MG63 (cell line): ENCODE measurements at regions not wholly inside any gene's neighbourhood (a gene's known extent, or its start where the extent isn't known, plus 50 kb on each side); places are given as distances from the start of the nearest gene placed in this dataset.
"Not testable (repeated sequence)": the region's sequence is repeated elsewhere in the genome, so short reads cannot be mapped to it uniquely, and the experiment has no call there.

Source experiments
- DNase-seq: peaks from one replicate; pipeline ENCODE4 v3.0.0-alpha.2; 2020
- H3K27me3 ChIP-seq: fragments of 250-450 bp; sonication (Bioruptor Pico); 2 replicates; pipeline ENCODE4 v1.5.1; 2020; ENCODE audit warnings: mild to moderate bottlenecking, moderate library complexity
- H3K36me3 ChIP-seq: fragments of 250-450 bp; sonication (Bioruptor Pico); 2 replicates; pipeline ENCODE4 v1.5.1; 2020; ENCODE audit warnings: mild to moderate bottlenecking, moderate library complexity
- H3K4me3 ChIP-seq: fragments of 250-450 bp; sonication (Bioruptor Pico); 2 replicates; pipeline ENCODE4 v1.5.1; 2020; ENCODE audit warnings: mild to moderate bottlenecking, moderate library complexity
- H3K9me3 ChIP-seq: fragments of 250-450 bp; sonication (Bioruptor Pico); 2 replicates; pipeline ENCODE4 v1.5.1; 2020; ENCODE audit warnings: mild to moderate bottlenecking, moderate library complexity

DNA sequence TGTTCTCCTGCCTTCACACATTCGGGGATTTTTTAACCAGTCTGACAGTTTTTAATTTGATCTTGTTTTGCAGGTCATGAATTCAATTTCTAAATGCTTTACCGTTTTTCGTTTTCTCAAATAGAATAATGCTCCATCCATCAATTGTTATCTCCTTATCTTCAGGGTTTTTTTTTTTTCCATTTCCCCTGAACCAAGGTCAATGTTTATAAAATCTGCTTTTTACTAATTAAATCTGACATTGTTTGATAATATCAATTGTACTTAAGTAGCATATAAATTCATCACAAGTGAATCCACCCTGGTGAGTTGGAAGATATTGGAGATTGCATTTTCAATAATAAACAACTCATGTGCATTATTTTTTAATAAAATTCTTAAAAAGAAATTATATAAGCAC, 2004.6 kb upstream of the WWC1 start:
- H3K9me3 ChIP-seq: no peaks in the 10 kb centered on the region
- no peak for DNase-seq
- no peaks in the 10 kb centered on the region for H3K36me3 ChIP-seq
- no peak overlapping the region for H3K4me3 ChIP-seq
- H3K27me3 ChIP-seq: no peaks in the 10 kb centered on the region

GRCh38 chr5:166287866-166288265, 2003.6 kb upstream of the WWC1 start:
- DNase-seq: no peak
- H3K36me3 ChIP-seq: no peaks in the 10 kb centered on the region

GRCh38 chr5:166291800-166292199, 1999.6 kb upstream of the WWC1 start:
- H3K27me3 ChIP-seq, H3K36me3 ChIP-seq, DNase-seq, H3K4me3 ChIP-seq, H3K9me3 ChIP-seq: not testable (repeated sequence)

More at GRCh38 chr5:166287866-166288265, 2003.6 kb upstream of the WWC1 start:
- H3K9me3 ChIP-seq: no peaks in the 10 kb centered on the region
- no peaks in the 10 kb centered on the region for H3K27me3 ChIP-seq
- no peak overlapping the region for H3K4me3 ChIP-seq

GRCh38 chr5:166293892-166294291, 1997.6 kb upstream of the WWC1 start:
- Histone ChIP-seq H3K36me3 (no peaks in the 10 kb centered on the region), H3K4me3 (no peak overlapping the region), H3K27me3 (no peaks in the 10 kb centered on the region), H3K9me3 (no peaks in the 10 kb centered on the region)
- DNase-seq: no peak

DNA sequence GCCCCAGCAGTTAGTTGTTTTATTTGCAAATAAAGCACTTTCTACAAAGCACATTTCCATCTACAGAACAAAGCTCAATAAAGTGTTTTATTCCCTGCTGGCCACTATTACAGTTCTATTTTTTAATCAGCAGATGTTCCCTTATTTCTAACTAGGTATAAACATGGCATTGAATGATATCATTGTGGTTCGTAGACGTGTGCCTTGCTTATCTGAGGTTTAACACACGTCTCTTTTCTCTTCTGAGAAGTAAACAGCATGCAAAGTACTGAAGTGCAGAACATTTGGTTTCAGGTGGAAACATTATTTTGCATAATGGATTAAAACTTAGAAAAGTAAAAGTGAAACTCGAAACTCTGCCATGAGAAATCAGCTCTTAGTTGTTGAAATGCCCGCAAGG, 1989.3 kb upstream of the WWC1 start:
- Histone ChIP-seq H3K4me3 (no peak overlapping the region), H3K9me3 (peaks cover 3% of the 10 kb centered on the region; the same call in 1 of the 2 replicates), H3K36me3 (no peaks in the 10 kb centered on the region), H3K27me3 (no peaks in the 10 kb centered on the region)
- no peak for DNase-seq

DNA sequence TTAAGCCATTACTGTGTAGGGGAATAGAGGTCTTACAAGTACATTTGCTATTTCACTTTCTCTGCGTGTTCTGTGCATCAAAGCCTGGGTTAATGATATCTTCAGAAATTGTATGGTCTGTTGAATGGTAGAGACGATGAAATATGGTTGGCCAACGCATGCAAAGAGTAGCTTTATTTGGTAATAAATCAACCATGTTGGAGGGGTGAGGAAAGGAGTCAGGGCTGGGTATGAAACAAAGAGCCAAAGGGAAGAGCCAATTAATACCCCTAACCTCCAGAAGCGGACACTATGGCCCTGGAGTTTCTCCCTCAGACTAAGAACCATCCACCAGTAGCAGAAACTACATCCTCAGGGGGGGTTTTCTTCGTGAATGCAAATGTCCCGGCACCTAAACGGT, 1974.0 kb upstream of the WWC1 start:
- Histone ChIP-seq H3K36me3 (no peaks in the 10 kb centered on the region), H3K9me3 (no peaks in the 10 kb centered on the region), H3K27me3 (no peaks in the 10 kb centered on the region), H3K4me3 (no peak overlapping the region)
- DNase-seq: no peak

GRCh38 chr5:166320920-166321480, 1970.4 kb upstream of the WWC1 start:
- Histone ChIP-seq H3K9me3 (no peaks in the 10 kb centered on the region), H3K36me3 (no peaks in the 10 kb centered on the region), H3K27me3 (no peaks in the 10 kb centered on the region), H3K4me3 (no peak overlapping the region)
- DNase-seq: no peak

DNA sequence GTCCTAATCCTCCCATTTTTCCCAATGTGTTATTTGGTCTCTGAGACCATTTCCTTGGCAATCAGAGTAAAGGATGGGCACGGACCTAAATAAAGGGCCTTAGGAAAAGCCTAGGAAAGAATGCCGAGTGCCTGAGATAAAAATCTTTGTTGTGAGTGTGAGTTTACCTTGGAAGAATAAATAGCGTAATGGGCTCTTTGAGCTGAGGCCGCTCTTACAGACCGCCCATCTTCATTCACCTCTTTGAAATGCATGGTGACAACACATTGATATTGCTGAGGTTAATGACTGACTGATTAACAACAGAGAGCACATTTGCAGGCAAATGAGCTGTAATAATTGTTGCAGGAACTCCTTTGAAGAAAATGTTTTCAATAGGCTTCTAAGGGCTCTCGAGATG, 1967.1 kb upstream of the WWC1 start:
- DNase-seq: no peak
- no peak overlapping the region for H3K4me3 ChIP-seq
- no peaks in the 10 kb centered on the region for H3K36me3 ChIP-seq
- H3K9me3 ChIP-seq: no peaks in the 10 kb centered on the region
- H3K27me3 ChIP-seq: no peaks in the 10 kb centered on the region

DNA sequence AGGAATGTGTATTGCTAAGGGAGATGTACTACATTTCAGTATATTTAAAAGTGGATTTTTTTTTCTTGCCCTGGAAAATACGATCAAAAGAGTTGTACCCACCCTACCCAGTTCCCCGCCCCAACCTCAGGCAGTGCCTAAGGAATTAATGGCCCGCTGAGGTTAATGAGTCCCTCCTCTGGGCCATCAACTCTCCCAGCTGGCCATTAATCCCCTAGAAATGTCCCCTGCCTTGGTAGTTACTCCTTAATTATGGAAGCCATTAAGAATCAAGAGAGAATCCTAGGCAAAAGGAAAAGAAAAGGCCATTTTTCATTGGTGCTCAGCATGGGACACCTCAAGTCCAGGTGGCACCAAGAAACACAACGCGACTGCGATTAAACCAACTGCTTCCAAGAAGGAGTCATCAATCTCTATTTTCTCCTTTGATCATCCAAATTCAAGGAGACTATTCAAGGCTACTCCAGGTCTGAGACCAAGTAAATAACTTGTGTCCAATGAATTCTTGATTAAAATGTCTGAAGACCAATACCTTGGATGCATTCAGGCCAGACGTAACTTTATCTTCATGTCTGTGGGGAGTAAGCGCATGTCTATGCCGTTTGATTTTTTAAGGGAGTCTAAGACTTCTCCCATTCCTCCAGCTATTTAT, 1962.2 kb upstream of the WWC1 start:
- Histone ChIP-seq H3K27me3 (no peaks in the 10 kb centered on the region), H3K9me3 (no peaks in the 10 kb centered on the region), H3K36me3 (no peaks in the 10 kb centered on the region), H3K4me3 (no peak overlapping the region)
- DNase-seq: no peak

DNA sequence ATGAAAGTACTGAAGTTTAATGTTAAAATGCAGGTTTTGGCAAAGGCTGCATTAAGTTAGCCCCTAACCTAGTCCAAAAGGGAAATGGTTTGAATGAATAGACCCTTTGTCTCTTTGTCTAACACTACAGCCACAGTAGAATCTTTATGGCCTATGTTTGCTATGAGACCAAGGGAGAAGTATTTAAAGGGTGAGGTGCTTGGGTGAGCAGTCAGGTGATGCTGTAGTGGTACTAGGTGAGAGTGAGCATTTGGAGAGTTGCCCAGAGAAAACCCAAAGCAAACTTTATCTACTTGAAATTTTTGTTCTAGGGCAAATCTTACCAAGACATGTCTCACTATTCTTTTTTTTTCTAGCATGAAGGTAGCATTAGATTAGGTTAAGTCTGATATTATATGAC, 1961.4 kb upstream of the WWC1 start:
- Histone ChIP-seq H3K4me3 (no peak overlapping the region), H3K27me3 (no peaks in the 10 kb centered on the region), H3K36me3 (no peaks in the 10 kb centered on the region), H3K9me3 (no peaks in the 10 kb centered on the region)
- DNase-seq: no peak

GRCh38 chr5:166331521-166331920, 1959.9 kb upstream of the WWC1 start:
- no peaks in the 10 kb centered on the region for H3K36me3 ChIP-seq
- H3K9me3 ChIP-seq: no peaks in the 10 kb centered on the region
- no peaks in the 10 kb centered on the region for H3K27me3 ChIP-seq
- H3K4me3 ChIP-seq: no peak overlapping the region
- DNase-seq: no peak

- Histone ChIP-seq H3K27me3 (no peaks in the 10 kb centered on the region), H3K4me3 (no peak overlapping the region), H3K36me3 (no peaks in the 10 kb centered on the region), H3K9me3 (no peaks in the 10 kb centered on the region)
- no peak for DNase-seq
Observed at GRCh38 chr5:166338801-166339200, 1952.6 kb upstream of the WWC1 start.

DNA sequence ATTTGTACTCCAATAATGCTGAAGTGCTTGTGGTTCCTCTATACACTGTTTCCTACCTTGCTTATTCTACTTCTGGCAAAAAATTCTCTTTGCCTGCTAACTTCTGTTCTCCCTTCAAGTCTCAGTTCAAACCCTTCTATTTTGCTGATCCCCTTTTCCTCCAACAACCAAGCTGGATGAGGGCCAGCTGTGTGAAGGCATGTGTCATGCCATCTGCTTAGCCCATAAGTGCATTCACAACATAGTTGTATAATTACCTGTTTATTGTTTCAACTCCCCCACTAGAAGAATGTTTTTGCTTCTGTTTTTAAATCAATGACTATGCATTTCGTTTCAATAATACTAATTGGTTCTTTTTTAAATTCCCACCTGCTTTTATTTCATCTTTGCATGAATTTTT, 1951.4 kb upstream of the WWC1 start:
- Histone ChIP-seq H3K4me3 (no peak overlapping the region), H3K27me3 (no peaks in the 10 kb centered on the region), H3K36me3 (no peaks in the 10 kb centered on the region), H3K9me3 (no peaks in the 10 kb centered on the region)
- peak; percentile 67 for DNase-seq

DNA sequence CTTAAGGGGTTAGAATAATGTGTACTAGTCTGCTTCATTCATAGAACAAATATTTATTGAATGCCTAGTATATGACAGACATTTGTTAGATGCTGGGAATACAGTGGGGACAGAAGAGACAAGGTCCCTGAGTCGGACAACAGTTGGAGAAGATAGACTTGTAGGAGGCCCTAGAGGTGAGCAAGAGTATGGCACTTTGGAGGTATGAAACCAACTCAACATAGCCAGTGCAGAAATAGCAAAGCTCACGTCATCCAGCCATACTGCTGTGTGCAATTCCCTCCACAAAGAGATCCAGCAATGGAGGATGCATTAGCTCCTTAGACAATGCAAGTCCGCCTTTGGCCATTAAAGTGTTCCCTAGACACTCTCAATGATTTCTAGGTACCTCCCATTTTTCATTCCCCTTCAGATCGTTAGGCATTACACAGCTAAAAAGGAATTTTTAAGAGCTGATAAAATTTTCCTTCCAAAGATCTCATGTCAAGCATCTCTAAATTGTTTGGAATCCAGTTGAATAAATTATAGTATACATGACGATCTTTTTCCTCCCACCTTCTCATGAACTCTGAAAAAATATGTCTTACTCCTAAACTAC, 1949.6 kb upstream of the WWC1 start:
- H3K36me3 ChIP-seq: no peaks in the 10 kb centered on the region
- H3K27me3 ChIP-seq: no peaks in the 10 kb centered on the region
- no peak for DNase-seq
- no peak overlapping the region for H3K4me3 ChIP-seq
- no peaks in the 10 kb centered on the region for H3K9me3 ChIP-seq

GRCh38 chr5:166342402-166342801, 1949.0 kb upstream of the WWC1 start:
- Histone ChIP-seq H3K27me3 (no peaks in the 10 kb centered on the region), H3K36me3 (no peaks in the 10 kb centered on the region), H3K9me3 (no peaks in the 10 kb centered on the region), H3K4me3 (no peak overlapping the region)
- DNase-seq: no peak

- Histone ChIP-seq H3K36me3 (no peaks in the 10 kb centered on the region), H3K4me3 (no peak overlapping the region), H3K9me3 (no peaks in the 10 kb centered on the region), H3K27me3 (no peaks in the 10 kb centered on the region)
- no peak for DNase-seq
Observed at GRCh38 chr5:166346726-166347374, 1944.6 kb upstream of the WWC1 start.

- DNase-seq: no peak
- Histone ChIP-seq H3K4me3 (no peak overlapping the region), H3K9me3 (no peaks in the 10 kb centered on the region), H3K36me3 (no peaks in the 10 kb centered on the region), H3K27me3 (no peaks in the 10 kb centered on the region)
Observed at GRCh38 chr5:166349046-166349445, 1942.4 kb upstream of the WWC1 start.

- DNase-seq: no peak
- Histone ChIP-seq H3K9me3 (no peaks in the 10 kb centered on the region), H3K36me3 (no peaks in the 10 kb centered on the region), H3K4me3 (no peak overlapping the region), H3K27me3 (no peaks in the 10 kb centered on the region)
Observed at GRCh38 chr5:166353580-166353979, 1937.9 kb upstream of the WWC1 start.
